ENCODE measurements at regions not wholly inside any gene's neighbourhood (a gene's known extent, or its start where the extent isn't known, plus 50 kb on each side); places are given as distances from the start of the nearest gene placed in this dataset.

DNA sequence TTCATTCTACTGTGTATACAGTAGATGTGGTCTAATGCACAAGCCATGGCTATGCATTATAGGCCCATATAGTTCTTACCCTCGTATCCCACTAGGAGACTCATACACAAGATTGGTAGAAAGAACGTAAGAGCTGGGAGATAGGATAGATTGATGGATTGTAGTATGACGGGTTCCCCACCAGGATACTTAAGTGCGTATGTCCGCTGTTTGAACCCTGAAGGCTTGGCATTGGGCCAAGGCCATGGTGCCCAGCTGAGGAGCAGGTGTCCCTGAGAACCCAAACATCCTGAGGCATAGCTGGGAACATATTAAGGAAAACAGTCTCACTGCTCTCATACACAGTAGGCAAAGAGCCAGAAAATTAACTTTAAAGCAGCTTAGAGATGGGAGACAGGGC, 617.5 kb upstream of the KLF12 start:
- no peak for TF ChIP-seq CTCF (conservative IDR thresholded peaks at IDR 0.05; ENCODE audit: low read depth, low read length)
- no peak for TF ChIP-seq EZH2 (IDR thresholded peaks at IDR 0.05; ENCODE audit: borderline replicate concordance, low read depth, low read length, poor library complexity, severe bottlenecking)
